Keratinocyte (primary cell): ENCODE measurements at regions not wholly inside any gene's neighbourhood (a gene's known extent, or its start where the extent isn't known, plus 50 kb on each side); places are given as distances from the start of the nearest gene placed in this dataset.
"Not testable (repeated sequence)": the region's sequence is repeated elsewhere in the genome, so short reads cannot be mapped to it uniquely, and the experiment has no call there.

Experiments
- DNase-seq: peaks from one replicate; pipeline ENCODE4 v3.0.0-alpha.2; 2011; ENCODE audit warnings: low read depth, missing footprints, low spot score
- FAIRE-seq: peaks from 2 replicates; lab custom pipeline; 2011; peaks lifted over from hg19 to GRCh38; lab: Jason Lieb, UNC
- H2AFZ ChIP-seq: 2 replicates; pipeline ENCODE4 v1.6.0; 2012; ENCODE audit warnings: low read length, control low read depth, inconsistent platforms; ENCODE audit not compliant: control insufficient read depth
- H3K27ac ChIP-seq: 2 replicates; pipeline ENCODE4 v1.5.1; 2011; ENCODE audit warnings: low read length; ENCODE audit not compliant: control insufficient read depth, insufficient read depth
- H3K27me3 ChIP-seq: 3 replicates; pipeline ENCODE4 v1.6.0; 2011; ENCODE audit warnings: low read length; ENCODE audit not compliant: control insufficient read depth, insufficient read depth; ENCODE audit errors: extremely low read depth
- H3K36me3 ChIP-seq, 2 experiments: 2 replicates in 1 of 2; 3 replicates in 1 of 2; pipeline ENCODE4 v1.5.1; 2011; ENCODE audit warnings: low read length in 2 of 2, mild to moderate bottlenecking in 1 of 2; ENCODE audit not compliant: control insufficient read depth in 2 of 2, insufficient read depth in 2 of 2; ENCODE audit errors: extremely low read depth in 1 of 2
- H3K4me1 ChIP-seq: 3 replicates; pipeline ENCODE4 v1.5.1; 2011; ENCODE audit warnings: low read length; ENCODE audit not compliant: control insufficient read depth, insufficient read depth; ENCODE audit errors: extremely low read depth
- H3K4me2 ChIP-seq: 3 replicates; pipeline ENCODE4 v1.6.0; 2011; ENCODE audit warnings: low read depth, low read length; ENCODE audit not compliant: control insufficient read depth, insufficient read depth; ENCODE audit errors: extremely low read depth
- H3K4me3 ChIP-seq, 3 experiments: fragments of 200-600 bp in 1 of 3; sonication (generic) in 1 of 3; 2 replicates in 2 of 3; 3 replicates in 1 of 3; pipeline ENCODE4 v1.5.1; 2011 to 2016; ENCODE audit warnings: low read length in 3 of 3, mild to moderate bottlenecking in 3 of 3, control low read depth in 2 of 3, inconsistent platforms in 1 of 3, low read depth in 1 of 3, mixed read lengths in 1 of 3, mixed run types in 1 of 3, moderate library complexity in 1 of 3; ENCODE audit not compliant: control insufficient read depth in 2 of 3, insufficient read depth in 2 of 3; ENCODE audit errors: extremely low read depth in 1 of 3
- H3K79me2 ChIP-seq: 2 replicates; pipeline ENCODE4 v1.6.0; 2012; ENCODE audit warnings: low read length; ENCODE audit not compliant: control insufficient read depth, insufficient read depth
- H3K9ac ChIP-seq: 3 replicates; pipeline ENCODE4 v1.6.0; 2011; ENCODE audit warnings: low read length; ENCODE audit not compliant: control insufficient read depth, insufficient read depth; ENCODE audit errors: extremely low read depth
- H3K9me1 ChIP-seq: 3 replicates; pipeline ENCODE4 v1.6.0; 2011; ENCODE audit warnings: low read length; ENCODE audit not compliant: control insufficient read depth, insufficient read depth; ENCODE audit errors: extremely low read depth
- H3K9me3 ChIP-seq: 2 replicates; pipeline ENCODE4 v1.5.1; 2012; ENCODE audit warnings: low read depth, low read length; ENCODE audit not compliant: control insufficient read depth
- H4K20me1 ChIP-seq: 3 replicates; pipeline ENCODE4 v1.6.0; 2011; ENCODE audit warnings: low read length; ENCODE audit not compliant: control insufficient read depth, insufficient read depth; ENCODE audit errors: extremely low read depth
- EZH2 ChIP-seq: IDR thresholded peaks from one replicate; pipeline ENCODE4 v1.6.1; 2012; ENCODE audit warnings: inconsistent platforms, mild to moderate bottlenecking, low read length, moderate library complexity
- dilution Hi-C: fragments of 300-500 bp; cut with MboI; formaldehyde crosslinking; loops from one replicate; pipeline ENCODE4 v1.7.0; 2020; ENCODE audit warnings: low sequenced_read_pairs; ENCODE audit not compliant: extremely low pct_ligation_motif_present
- TF ChIP-seq, protein P1 (sequence below), 3 experiments: IDR thresholded peaks in 1 of 3; conservative IDR thresholded peaks in 1 of 3; optimal IDR thresholded peaks in 1 of 3; 2 replicates in 2 of 3; 3 replicates in 1 of 3; pipeline versions ENCODE3 to v1.5.1; 2011; ENCODE audit warnings: low read length in 3 of 3, mild to moderate bottlenecking in 3 of 3, moderate library complexity in 2 of 3, control low read depth in 1 of 3, inconsistent platforms in 1 of 3; ENCODE audit not compliant: insufficient read depth in 2 of 3; ENCODE audit errors: extremely low read depth in 1 of 3

DNA sequence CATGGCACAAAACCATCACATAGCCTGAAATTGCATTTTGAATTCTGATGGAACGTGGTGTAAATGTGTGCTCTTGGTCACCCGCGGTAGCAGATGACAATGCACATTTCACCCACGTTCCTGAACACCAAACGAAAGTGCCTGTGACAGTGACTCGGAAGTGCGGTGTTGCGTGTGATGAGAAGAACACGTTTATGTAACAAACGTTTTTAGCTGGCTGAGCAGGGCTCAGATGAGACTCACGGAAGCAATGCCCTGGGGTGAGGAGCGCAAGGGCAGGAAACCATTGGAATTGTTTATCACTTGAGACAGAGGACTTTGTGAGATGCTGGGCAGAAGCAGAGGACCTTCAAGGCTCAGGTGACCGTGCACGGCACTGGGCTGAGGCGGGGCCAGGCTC lies 449.2 kb upstream of the CFAP20DC start:
- no peak for TF ChIP-seq EZH2
- TF ChIP-seq, protein P1, sequence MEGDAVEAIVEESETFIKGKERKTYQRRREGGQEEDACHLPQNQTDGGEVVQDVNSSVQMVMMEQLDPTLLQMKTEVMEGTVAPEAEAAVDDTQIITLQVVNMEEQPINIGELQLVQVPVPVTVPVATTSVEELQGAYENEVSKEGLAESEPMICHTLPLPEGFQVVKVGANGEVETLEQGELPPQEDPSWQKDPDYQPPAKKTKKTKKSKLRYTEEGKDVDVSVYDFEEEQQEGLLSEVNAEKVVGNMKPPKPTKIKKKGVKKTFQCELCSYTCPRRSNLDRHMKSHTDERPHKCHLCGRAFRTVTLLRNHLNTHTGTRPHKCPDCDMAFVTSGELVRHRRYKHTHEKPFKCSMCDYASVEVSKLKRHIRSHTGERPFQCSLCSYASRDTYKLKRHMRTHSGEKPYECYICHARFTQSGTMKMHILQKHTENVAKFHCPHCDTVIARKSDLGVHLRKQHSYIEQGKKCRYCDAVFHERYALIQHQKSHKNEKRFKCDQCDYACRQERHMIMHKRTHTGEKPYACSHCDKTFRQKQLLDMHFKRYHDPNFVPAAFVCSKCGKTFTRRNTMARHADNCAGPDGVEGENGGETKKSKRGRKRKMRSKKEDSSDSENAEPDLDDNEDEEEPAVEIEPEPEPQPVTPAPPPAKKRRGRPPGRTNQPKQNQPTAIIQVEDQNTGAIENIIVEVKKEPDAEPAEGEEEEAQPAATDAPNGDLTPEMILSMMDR (optimal IDR thresholded peaks at IDR 0.05 in 1 of 3, IDR thresholded peaks at IDR 0.05 in 1 of 3, conservative IDR thresholded peaks at IDR 0.05 in 1 of 3; ENCODE audit: extremely low read depth in 1 of 3, insufficient read depth in 2 of 3, low read length in 3 of 3): no peak
- no peaks in the 10 kb centered on the region for H3K36me3 ChIP-seq
- dilution Hi-C loops: no loop called here
- H3K4me3 ChIP-seq: no peak overlapping the region
- H3K9me1 ChIP-seq: no peaks in the 10 kb centered on the region
- no peaks in the 10 kb centered on the region for H4K20me1 ChIP-seq
- H3K9me3 ChIP-seq: no peaks in the 10 kb centered on the region
- H3K4me2 ChIP-seq: no peak overlapping the region
- H3K27me3 ChIP-seq: peaks cover 6% of the 10 kb centered on the region
- peaks cover 3% of the 10 kb centered on the region for H3K4me1 ChIP-seq
- no peaks in the 10 kb centered on the region for H3K79me2 ChIP-seq
- DNase-seq (no peak), FAIRE-seq (no peak)
- no peak overlapping the region for H2AFZ ChIP-seq
- H3K9ac ChIP-seq: no peak overlapping the region
- no peak overlapping the region for H3K27ac ChIP-seq

- TF ChIP-seq EZH2: no peak
- TF ChIP-seq, protein P1 (optimal IDR thresholded peaks at IDR 0.05 in 1 of 3, IDR thresholded peaks at IDR 0.05 in 1 of 3, conservative IDR thresholded peaks at IDR 0.05 in 1 of 3; ENCODE audit: extremely low read depth in 1 of 3, insufficient read depth in 2 of 3, low read length in 3 of 3): no peak
- Histone ChIP-seq H4K20me1 (no peaks in the 10 kb centered on the region), H3K4me2 (no peak overlapping the region), H3K4me3 (no peak overlapping the region), H2AFZ (no peak overlapping the region), H3K9me1 (no peaks in the 10 kb centered on the region), H3K36me3 (no peaks in the 10 kb centered on the region), H3K9ac (no peak overlapping the region), H3K27me3 (peaks cover 6% of the 10 kb centered on the region), H3K79me2 (no peaks in the 10 kb centered on the region), H3K27ac (no peak overlapping the region), H3K9me3 (no peaks in the 10 kb centered on the region), H3K4me1 (no peaks in the 10 kb centered on the region)
- dilution Hi-C loops: no loop called here
- no peak for FAIRE-seq
- DNase-seq: no peak
Observed at GRCh38 chr3:59496250-59496649, 446.4 kb upstream of the CFAP20DC start.

- H3K79me2 ChIP-seq, H3K9me1 ChIP-seq, H3K27ac ChIP-seq, H3K4me3 ChIP-seq, H3K36me3 ChIP-seq, dilution Hi-C loops, H2AFZ ChIP-seq, H3K27me3 ChIP-seq, H3K9me3 ChIP-seq, DNase-seq, H3K9ac ChIP-seq, H3K4me1 ChIP-seq, H3K4me2 ChIP-seq, FAIRE-seq, H4K20me1 ChIP-seq: not testable (repeated sequence)
Observed at GRCh38 chr3:59494969-59495368, 445.1 kb upstream of the CFAP20DC start.
